Testis (tissue), 2 donors: ENCODE measurements at regions not wholly inside any gene's neighbourhood (a gene's known extent, or its start where the extent isn't known, plus 50 kb on each side); places are given as distances from the start of the nearest gene placed in this dataset.

ENCODE experiments used
- CTCF ChIP-seq, 3 experiments: fragments of 450-650 bp in 2 of 3; fragments of 200-600 bp in 1 of 3; sonication (generic) in 1 of 3; IDR thresholded peaks; one replicate each; pipeline ENCODE4 v1.5.1; 2016 to 2019; ENCODE audit warnings: antibody characterized with exemption in 3 of 3, mild to moderate bottlenecking in 2 of 3, moderate library complexity in 1 of 3
- POLR2A ChIP-seq: fragments of 450-650 bp; IDR thresholded peaks from one replicate; pipeline ENCODE4 v1.6.1; 2017; ENCODE audit warnings: antibody characterized with exemption, mild to moderate bottlenecking, moderate library complexity

DNA sequence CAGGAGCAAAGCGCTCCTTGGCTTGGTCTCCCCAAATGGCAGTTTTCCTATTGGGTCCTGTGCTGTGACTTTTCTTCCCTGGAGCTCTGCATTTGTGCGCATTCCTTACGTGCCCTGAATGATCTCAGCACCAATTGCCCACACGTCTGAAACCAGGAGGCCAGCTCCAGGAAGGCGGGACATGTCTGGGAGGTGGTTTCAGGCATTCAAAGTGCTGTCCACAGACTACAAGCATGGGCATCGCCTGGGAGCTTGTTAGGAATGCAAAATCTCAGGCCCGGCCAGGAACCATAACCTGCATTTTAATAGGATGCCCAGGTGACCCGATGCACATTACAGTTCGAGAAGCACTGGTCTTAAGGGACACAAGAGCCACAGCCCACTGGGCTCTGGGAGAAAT, 239.6 kb downstream of the ANKRD60 start:
- TF ChIP-seq CTCF (IDR thresholded peaks at IDR 0.05) (no peak), POLR2A (no peak)
